Liver (tissue), 8 donors: ENCODE measurements at regions not wholly inside any gene's neighbourhood (a gene's known extent, or its start where the extent isn't known, plus 50 kb on each side); places are given as distances from the start of the nearest gene placed in this dataset.
"Not testable (repeated sequence)": the region's sequence is repeated elsewhere in the genome, so short reads cannot be mapped to it uniquely, and the experiment has no call there.

Experiments used
- DNase-seq: peaks from one replicate; pipeline ENCODE4 v3.0.0-alpha.2; 2017; ENCODE audit warnings: low spot score
- H3K27ac ChIP-seq, 2 donors: one replicate each; pipeline ENCODE4 v1.7.0; 2013; ENCODE audit warnings: inconsistent platforms in 2 of 2, low read length in 2 of 2, control low read depth in 1 of 2, low read depth in 1 of 2, mild to moderate bottlenecking in 1 of 2
- H3K27me3 ChIP-seq, 4 donors: one replicate each; pipeline versions ENCODE4 v1.6.1 to v1.7.0; 2013; ENCODE audit warnings: low read length in 3 of 4, inconsistent platforms in 1 of 4, mild to moderate bottlenecking in 1 of 4, moderate library complexity in 1 of 4; ENCODE audit not compliant: control insufficient read depth in 4 of 4, insufficient read depth in 4 of 4
- H3K36me3 ChIP-seq, 4 donors: one replicate each; pipeline versions ENCODE4 v1.6.1 to v1.7.0; 2013; ENCODE audit warnings: low read length in 3 of 4, mild to moderate bottlenecking in 3 of 4, low read depth in 1 of 4, moderate library complexity in 1 of 4; ENCODE audit not compliant: control insufficient read depth in 4 of 4, insufficient read depth in 3 of 4
- H3K4me1 ChIP-seq, 4 donors: one replicate each; pipeline versions ENCODE4 v1.6.1 to v1.7.0; 2013; ENCODE audit warnings: low read length in 3 of 4, mild to moderate bottlenecking in 3 of 4, moderate library complexity in 1 of 4; ENCODE audit not compliant: control insufficient read depth in 4 of 4, insufficient read depth in 4 of 4
- H3K4me3 ChIP-seq, 3 donors: one replicate each; pipeline versions ENCODE4 v1.6.1 to v1.7.0; 2013; ENCODE audit warnings: low read length in 3 of 3, control low read depth in 1 of 3, low read depth in 1 of 3, mild to moderate bottlenecking in 1 of 3
- H3K9ac ChIP-seq, 2 donors: one replicate each; pipeline ENCODE4 v1.7.0; 2013; ENCODE audit warnings: low read length in 2 of 2, mild to moderate bottlenecking in 2 of 2, moderate library complexity in 2 of 2, control low read depth in 1 of 2, low read depth in 1 of 2
- H3K9me3 ChIP-seq, 4 donors: one replicate each; pipeline versions ENCODE4 v1.6.1 to v1.7.0; 2013; ENCODE audit warnings: low read length in 3 of 4; ENCODE audit not compliant: control insufficient read depth in 4 of 4
- EGR1 ChIP-seq, 2 donors: IDR thresholded peaks; 2 replicates each; pipeline ENCODE4 v1.6.1; 2016 to 2018; ENCODE audit warnings: antibody characterized with exemption in 2 of 2, low read depth in 2 of 2
- FOXA1 ChIP-seq: IDR thresholded peaks from 2 replicates; pipeline ENCODE4 v1.6.1; 2016; ENCODE audit warnings: antibody characterized with exemption
- GABPA ChIP-seq, 2 donors: IDR thresholded peaks in 1 of 2; conservative IDR thresholded peaks in 1 of 2; 2 replicates each; pipeline ENCODE4 v1.6.1; 2016; ENCODE audit warnings: antibody characterized with exemption in 2 of 2, mild to moderate bottlenecking in 1 of 2, moderate library complexity in 1 of 2
- HNF4A ChIP-seq, 2 donors: conservative IDR thresholded peaks; 2 replicates each; pipeline ENCODE4 v1.6.1; 2016; ENCODE audit warnings: antibody characterized with exemption in 2 of 2, mild to moderate bottlenecking in 2 of 2
- NR2F2 ChIP-seq: IDR thresholded peaks from 2 replicates; pipeline ENCODE4 v1.6.1; 2016; ENCODE audit warnings: antibody characterized with exemption
- RAD21 ChIP-seq, 2 donors: IDR thresholded peaks; 2 replicates each; pipeline ENCODE4 v1.6.1; 2016; ENCODE audit warnings: antibody characterized with exemption in 2 of 2, mild to moderate bottlenecking in 2 of 2
- RXRA ChIP-seq, 2 donors: IDR thresholded peaks; 2 replicates each; pipeline ENCODE4 v1.6.1; 2017 to 2018; ENCODE audit warnings: antibody characterized with exemption in 2 of 2, mild to moderate bottlenecking in 1 of 2
- SP1 ChIP-seq: IDR thresholded peaks from 2 replicates; pipeline ENCODE4 v1.6.1; 2018; ENCODE audit warnings: antibody characterized with exemption, mild to moderate bottlenecking
- TAF1 ChIP-seq: conservative IDR thresholded peaks from 2 replicates; pipeline ENCODE4 v1.6.1; 2016; ENCODE audit warnings: antibody characterized with exemption, mild to moderate bottlenecking
- YY1 ChIP-seq: IDR thresholded peaks from 2 replicates; pipeline ENCODE4 v1.6.1; 2016; ENCODE audit warnings: antibody characterized with exemption, mild to moderate bottlenecking
- WGBS: extraction: QIAGEN DNeasy Blood & Tissue Kit; methylation state at CpG from one replicate; pipeline ENCODE4 v1.1.7; 2013; 5-methylcytosine and 5-hydroxymethylcytosine counted together
- TF ChIP-seq, protein P1 (sequence below): IDR thresholded peaks from 2 replicates; pipeline ENCODE4 v1.6.1; 2016; ENCODE audit warnings: antibody characterized with exemption
- TF ChIP-seq, protein P2 (sequence below): IDR thresholded peaks from 2 replicates; pipeline ENCODE4 v1.6.1; 2016; ENCODE audit warnings: antibody characterized with exemption
- TF ChIP-seq, protein P3 (sequence below): IDR thresholded peaks from 2 replicates; pipeline ENCODE4 v1.6.1; 2016; ENCODE audit warnings: antibody characterized with exemption, mild to moderate bottlenecking
- TF ChIP-seq, protein P4 (sequence below): fragments of 150-350 bp; IDR thresholded peaks from 2 replicates; pipeline ENCODE4 v1.5.1; 2017; ENCODE audit warnings: improper control_type of control experiment, low read depth, low read length; ENCODE audit not compliant: missing input control
- TF ChIP-seq, protein P5 (sequence below): IDR thresholded peaks from 2 replicates; pipeline ENCODE4 v1.6.1; 2016; ENCODE audit warnings: antibody characterized with exemption
- donor health status: healthy.
- donor health status: healthy.
- donor health status: healthy.
- donor health status: healthy.
- donor health status: healthy.

DNA sequence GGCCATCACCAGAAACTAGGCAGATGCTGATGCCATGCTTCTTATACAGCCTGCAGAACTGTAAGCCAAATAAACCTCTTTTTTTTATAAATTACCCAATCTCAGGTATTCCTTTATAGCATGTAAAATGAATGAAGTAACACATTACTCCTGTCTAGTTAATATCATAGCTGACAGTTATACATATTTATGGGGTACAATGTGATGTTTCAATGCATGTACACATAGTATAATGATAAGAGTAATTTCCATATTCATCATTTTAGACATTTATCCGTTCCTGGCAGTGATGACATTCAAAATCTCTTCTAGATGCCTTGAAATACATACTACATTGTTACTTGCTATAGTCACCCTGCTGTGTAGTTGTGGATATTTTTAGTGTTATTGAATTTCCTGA is 85.4 kb upstream of the SLC35F3 start:
- 52% methylated on average over 1 of the region's 1 CpG for WGBS

DNA sequence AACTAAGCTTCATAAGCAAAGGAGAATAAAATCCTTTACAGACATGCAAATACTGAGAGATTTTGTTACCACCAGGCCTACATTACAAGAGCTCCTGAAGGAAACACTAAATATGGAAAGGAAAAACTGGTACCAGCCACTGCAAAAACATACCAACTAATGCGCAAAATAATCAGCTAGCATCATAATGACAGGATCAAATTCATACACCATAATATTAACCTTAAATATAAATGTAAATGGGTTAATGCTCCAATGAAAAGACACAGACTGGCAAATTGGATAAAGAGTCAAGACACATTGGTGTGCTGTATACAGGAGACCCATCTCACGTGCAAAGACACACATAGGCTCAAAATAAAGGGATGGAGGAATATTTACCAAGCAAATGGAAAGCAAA is 80.3 kb upstream of the SLC35F3 start:
- not testable (repeated sequence) for H3K27ac ChIP-seq, H3K4me3 ChIP-seq, DNase-seq, H3K27me3 ChIP-seq, H3K9me3 ChIP-seq, H3K4me1 ChIP-seq, H3K9ac ChIP-seq, H3K36me3 ChIP-seq
- WGBS = 83% methylated on average over 2 of the region's 2 CpGs

More for the DNA sequence above, 85.4 kb upstream of the SLC35F3 start:
- Histone ChIP-seq H3K4me1 (no peaks in the 10 kb centered on the region), H3K9me3 (no peaks in the 10 kb centered on the region), H3K9ac (no peak overlapping the region), H3K36me3 (no peaks in the 10 kb centered on the region), H3K27me3 (no peaks in the 10 kb centered on the region), H3K27ac (no peak overlapping the region), H3K4me3 (no peak overlapping the region)
- TF ChIP-seq NR2F2 (no peak), FOXA1 (no peak), EGR1 (IDR thresholded peaks at IDR 0.05; ENCODE audit: low read depth in 2 of 2) (no peak), GABPA (IDR thresholded peaks at IDR 0.05 in 1 of 2, conservative IDR thresholded peaks at IDR 0.05 in 1 of 2) (no peak)
- DNase-seq = no peak

DNA sequence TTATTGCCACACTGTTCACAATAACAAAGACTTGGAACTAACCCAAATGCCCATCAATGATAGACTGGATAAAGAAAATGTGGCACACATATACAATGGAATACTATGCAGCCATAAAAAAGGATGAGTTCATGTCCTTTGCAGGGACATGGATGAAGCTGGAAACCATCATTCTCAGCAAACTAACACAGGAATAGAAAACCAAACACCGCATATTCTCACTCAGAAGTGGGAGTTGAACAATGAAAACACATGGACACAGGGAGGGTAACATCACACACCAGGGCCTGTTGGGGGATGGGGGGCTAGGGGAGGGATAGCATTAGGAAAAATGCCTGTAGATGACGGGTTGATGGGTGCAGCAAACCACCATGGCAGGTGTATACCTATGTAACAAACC is 76.5 kb upstream of the SLC35F3 start:
- H3K9me3 ChIP-seq, H3K4me3 ChIP-seq, DNase-seq, H3K36me3 ChIP-seq, H3K27ac ChIP-seq, H3K4me1 ChIP-seq, H3K27me3 ChIP-seq, H3K9ac ChIP-seq: not testable (repeated sequence)
- WGBS = 72% methylated on average over 2 of the region's 2 CpGs

DNA sequence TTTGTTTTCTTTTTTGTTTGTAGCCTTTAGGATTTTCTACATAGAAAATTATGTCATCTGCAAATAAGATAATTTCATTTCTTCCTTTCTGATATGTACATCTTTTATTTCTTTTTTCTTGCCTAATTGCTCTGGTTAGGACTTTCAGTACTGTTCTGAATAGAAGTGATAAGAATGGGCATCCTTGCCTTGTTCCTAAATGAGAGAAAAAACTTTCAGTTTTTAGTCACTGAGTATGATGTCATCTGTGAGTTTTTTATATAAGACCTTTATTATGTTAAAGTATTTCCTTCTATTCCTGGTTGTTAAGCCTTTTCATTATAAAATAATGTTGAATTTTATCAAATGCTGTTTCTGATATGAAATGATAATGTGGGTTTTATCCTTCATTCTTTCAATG is 76.0 kb upstream of the SLC35F3 start:
- Histone ChIP-seq H3K4me1 (no peaks in the 10 kb centered on the region), H3K4me3 (no peak overlapping the region), H3K36me3 (no peaks in the 10 kb centered on the region), H3K9me3 (peaks cover 0 to 1% (median 0%) of the 10 kb centered on the region in 4 donors), H3K9ac (no peak overlapping the region), H3K27me3 (no peaks in the 10 kb centered on the region), H3K27ac (no peak overlapping the region)
- DNase-seq = no peak
- TF ChIP-seq RXRA (IDR thresholded peaks at IDR 0.05) = no peak
- TF ChIP-seq, protein P1, sequence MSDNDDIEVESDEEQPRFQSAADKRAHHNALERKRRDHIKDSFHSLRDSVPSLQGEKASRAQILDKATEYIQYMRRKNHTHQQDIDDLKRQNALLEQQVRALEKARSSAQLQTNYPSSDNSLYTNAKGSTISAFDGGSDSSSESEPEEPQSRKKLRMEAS = no peak
- TF ChIP-seq HNF4A (conservative IDR thresholded peaks at IDR 0.05) = no peak
- TF ChIP-seq, protein P2, sequence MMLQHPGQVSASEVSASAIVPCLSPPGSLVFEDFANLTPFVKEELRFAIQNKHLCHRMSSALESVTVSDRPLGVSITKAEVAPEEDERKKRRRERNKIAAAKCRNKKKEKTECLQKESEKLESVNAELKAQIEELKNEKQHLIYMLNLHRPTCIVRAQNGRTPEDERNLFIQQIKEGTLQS = no peak
- no peak for TF ChIP-seq RAD21 (IDR thresholded peaks at IDR 0.05)
- TF ChIP-seq FOXA1 = no peak
- TF ChIP-seq TAF1 = no peak
- TF ChIP-seq NR2F2 = no peak
- TF ChIP-seq EGR1 (IDR thresholded peaks at IDR 0.05; ENCODE audit: low read depth in 2 of 2) = no peak
- no peak for TF ChIP-seq SP1
- TF ChIP-seq, protein P3, sequence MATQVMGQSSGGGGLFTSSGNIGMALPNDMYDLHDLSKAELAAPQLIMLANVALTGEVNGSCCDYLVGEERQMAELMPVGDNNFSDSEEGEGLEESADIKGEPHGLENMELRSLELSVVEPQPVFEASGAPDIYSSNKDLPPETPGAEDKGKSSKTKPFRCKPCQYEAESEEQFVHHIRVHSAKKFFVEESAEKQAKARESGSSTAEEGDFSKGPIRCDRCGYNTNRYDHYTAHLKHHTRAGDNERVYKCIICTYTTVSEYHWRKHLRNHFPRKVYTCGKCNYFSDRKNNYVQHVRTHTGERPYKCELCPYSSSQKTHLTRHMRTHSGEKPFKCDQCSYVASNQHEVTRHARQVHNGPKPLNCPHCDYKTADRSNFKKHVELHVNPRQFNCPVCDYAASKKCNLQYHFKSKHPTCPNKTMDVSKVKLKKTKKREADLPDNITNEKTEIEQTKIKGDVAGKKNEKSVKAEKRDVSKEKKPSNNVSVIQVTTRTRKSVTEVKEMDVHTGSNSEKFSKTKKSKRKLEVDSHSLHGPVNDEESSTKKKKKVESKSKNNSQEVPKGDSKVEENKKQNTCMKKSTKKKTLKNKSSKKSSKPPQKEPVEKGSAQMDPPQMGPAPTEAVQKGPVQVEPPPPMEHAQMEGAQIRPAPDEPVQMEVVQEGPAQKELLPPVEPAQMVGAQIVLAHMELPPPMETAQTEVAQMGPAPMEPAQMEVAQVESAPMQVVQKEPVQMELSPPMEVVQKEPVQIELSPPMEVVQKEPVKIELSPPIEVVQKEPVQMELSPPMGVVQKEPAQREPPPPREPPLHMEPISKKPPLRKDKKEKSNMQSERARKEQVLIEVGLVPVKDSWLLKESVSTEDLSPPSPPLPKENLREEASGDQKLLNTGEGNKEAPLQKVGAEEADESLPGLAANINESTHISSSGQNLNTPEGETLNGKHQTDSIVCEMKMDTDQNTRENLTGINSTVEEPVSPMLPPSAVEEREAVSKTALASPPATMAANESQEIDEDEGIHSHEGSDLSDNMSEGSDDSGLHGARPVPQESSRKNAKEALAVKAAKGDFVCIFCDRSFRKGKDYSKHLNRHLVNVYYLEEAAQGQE = no peak
- TF ChIP-seq, protein P4, sequence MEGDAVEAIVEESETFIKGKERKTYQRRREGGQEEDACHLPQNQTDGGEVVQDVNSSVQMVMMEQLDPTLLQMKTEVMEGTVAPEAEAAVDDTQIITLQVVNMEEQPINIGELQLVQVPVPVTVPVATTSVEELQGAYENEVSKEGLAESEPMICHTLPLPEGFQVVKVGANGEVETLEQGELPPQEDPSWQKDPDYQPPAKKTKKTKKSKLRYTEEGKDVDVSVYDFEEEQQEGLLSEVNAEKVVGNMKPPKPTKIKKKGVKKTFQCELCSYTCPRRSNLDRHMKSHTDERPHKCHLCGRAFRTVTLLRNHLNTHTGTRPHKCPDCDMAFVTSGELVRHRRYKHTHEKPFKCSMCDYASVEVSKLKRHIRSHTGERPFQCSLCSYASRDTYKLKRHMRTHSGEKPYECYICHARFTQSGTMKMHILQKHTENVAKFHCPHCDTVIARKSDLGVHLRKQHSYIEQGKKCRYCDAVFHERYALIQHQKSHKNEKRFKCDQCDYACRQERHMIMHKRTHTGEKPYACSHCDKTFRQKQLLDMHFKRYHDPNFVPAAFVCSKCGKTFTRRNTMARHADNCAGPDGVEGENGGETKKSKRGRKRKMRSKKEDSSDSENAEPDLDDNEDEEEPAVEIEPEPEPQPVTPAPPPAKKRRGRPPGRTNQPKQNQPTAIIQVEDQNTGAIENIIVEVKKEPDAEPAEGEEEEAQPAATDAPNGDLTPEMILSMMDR = no peak
- no peak for TF ChIP-seq GABPA (IDR thresholded peaks at IDR 0.05 in 1 of 2, conservative IDR thresholded peaks at IDR 0.05 in 1 of 2)
- TF ChIP-seq, protein P5, sequence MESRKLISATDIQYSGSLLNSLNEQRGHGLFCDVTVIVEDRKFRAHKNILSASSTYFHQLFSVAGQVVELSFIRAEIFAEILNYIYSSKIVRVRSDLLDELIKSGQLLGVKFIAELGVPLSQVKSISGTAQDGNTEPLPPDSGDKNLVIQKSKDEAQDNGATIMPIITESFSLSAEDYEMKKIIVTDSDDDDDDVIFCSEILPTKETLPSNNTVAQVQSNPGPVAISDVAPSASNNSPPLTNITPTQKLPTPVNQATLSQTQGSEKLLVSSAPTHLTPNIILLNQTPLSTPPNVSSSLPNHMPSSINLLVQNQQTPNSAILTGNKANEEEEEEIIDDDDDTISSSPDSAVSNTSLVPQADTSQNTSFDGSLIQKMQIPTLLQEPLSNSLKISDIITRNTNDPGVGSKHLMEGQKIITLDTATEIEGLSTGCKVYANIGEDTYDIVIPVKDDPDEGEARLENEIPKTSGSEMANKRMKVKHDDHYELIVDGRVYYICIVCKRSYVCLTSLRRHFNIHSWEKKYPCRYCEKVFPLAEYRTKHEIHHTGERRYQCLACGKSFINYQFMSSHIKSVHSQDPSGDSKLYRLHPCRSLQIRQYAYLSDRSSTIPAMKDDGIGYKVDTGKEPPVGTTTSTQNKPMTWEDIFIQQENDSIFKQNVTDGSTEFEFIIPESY = no peak
- TF ChIP-seq YY1 = no peak
